HG02943 (cell line): ENCODE measurements at regions not wholly inside any gene's neighbourhood (a gene's known extent, or its start where the extent isn't known, plus 50 kb on each side); places are given as distances from the start of the nearest gene placed in this dataset.
"Not testable (repeated sequence)": the region's sequence is repeated elsewhere in the genome, so short reads cannot be mapped to it uniquely, and the experiment has no call there.

ENCODE experiments used
- ATAC-seq: cut with Tn5 transposase; IDR thresholded peaks from one replicate; pipeline ENCODE4 v1.9.1; 2021; ENCODE audit warnings: mild to moderate bottlenecking, low read depth, moderate library complexity; ENCODE audit not compliant: unreplicated experiment

- ATAC-seq, result peak; percentile 84
These were observed 159.8 kb upstream of the DAAM1 start for GRCh38 chr14:59028476-59029202.

GRCh38 chr14:59032826-59033225, 155.6 kb upstream of the DAAM1 start:
- no peak for ATAC-seq

GRCh38 chr14:59036134-59036533, 152.3 kb upstream of the DAAM1 start:
- no peak for ATAC-seq

GRCh38 chr14:59037086-59037485, 151.4 kb upstream of the DAAM1 start:
- no peak for ATAC-seq

GRCh38 chr14:59037620-59038019, 150.8 kb upstream of the DAAM1 start:
- ATAC-seq, result no peak

- no peak for ATAC-seq
These were observed 149.7 kb upstream of the DAAM1 start for GRCh38 chr14:59038746-59039145.

GRCh38 chr14:59041308-59041707, 147.2 kb upstream of the DAAM1 start:
- ATAC-seq, result no peak

GRCh38 chr14:59044707-59045106, 143.8 kb upstream of the DAAM1 start:
- ATAC-seq, result no peak

GRCh38 chr14:59046746-59047145, 141.7 kb upstream of the DAAM1 start:
- ATAC-seq, result no peak

- no peak for ATAC-seq
These were observed 133.5 kb upstream of the DAAM1 start for GRCh38 chr14:59055006-59055405.

GRCh38 chr14:59055439-59056045, 132.9 kb upstream of the DAAM1 start:
- ATAC-seq, result peak; percentile 79

GRCh38 chr14:59057551-59057950, 130.9 kb upstream of the DAAM1 start:
- no peak for ATAC-seq

- ATAC-seq, result not testable (repeated sequence)
These were observed 129.7 kb upstream of the DAAM1 start for GRCh38 chr14:59058776-59059175.

GRCh38 chr14:59060841-59061240, 127.6 kb upstream of the DAAM1 start:
- ATAC-seq, result no peak

GRCh38 chr14:59061292-59061691, 127.2 kb upstream of the DAAM1 start:
- ATAC-seq, result no peak

GRCh38 chr14:59063259-59063658, 125.2 kb upstream of the DAAM1 start:
- ATAC-seq, result no peak

- no peak for ATAC-seq
These were observed 121.2 kb upstream of the DAAM1 start for GRCh38 chr14:59067127-59067894.

- ATAC-seq, result no peak
These were observed 119.2 kb upstream of the DAAM1 start for GRCh38 chr14:59069163-59069854.

- ATAC-seq, result no peak
These were observed 113.0 kb upstream of the DAAM1 start for GRCh38 chr14:59075506-59075905.

GRCh38 chr14:59081720-59082119, 106.7 kb upstream of the DAAM1 start:
- no peak for ATAC-seq

GRCh38 chr14:59085207-59085739, 103.2 kb upstream of the DAAM1 start:
- ATAC-seq, result no peak
